ENCODE measurements at regions not wholly inside any gene's neighbourhood (a gene's known extent, or its start where the extent isn't known, plus 50 kb on each side); places are given as distances from the start of the nearest gene placed in this dataset.

GRCh38 chr11:69431136-69431535, 50.3 kb upstream of the LINC01488 start:
- TF ChIP-seq CTCF (IDR thresholded peaks at IDR 0.05) (no peak), EP300 (IDR thresholded peaks at IDR 0.05) (no peak), POLR2A (IDR thresholded peaks at IDR 0.05; ENCODE audit: low read depth) (no peak), POLR2AphosphoS5 (IDR thresholded peaks at IDR 0.05) (no peak)

All from esophagus muscularis mucosa (tissue), 4 donors.